GM21381 (cell line): ENCODE measurements at regions not wholly inside any gene's neighbourhood (a gene's known extent, or its start where the extent isn't known, plus 50 kb on each side); places are given as distances from the start of the nearest gene placed in this dataset.
A peak's percentile ranks its signal among the peaks of the same experiment; 100 is the strongest.

ENCODE experiments used
- ATAC-seq: cut with Tn5 transposase; IDR thresholded peaks from one replicate; pipeline ENCODE4 v1.9.1; 2021; ENCODE audit warnings: mild to moderate bottlenecking, moderate library complexity; ENCODE audit not compliant: unreplicated experiment

- ATAC-seq, result no peak
Observed at GRCh38 chr10:108899670-108900069, 1023.6 kb downstream of the XPNPEP1 start.

DNA sequence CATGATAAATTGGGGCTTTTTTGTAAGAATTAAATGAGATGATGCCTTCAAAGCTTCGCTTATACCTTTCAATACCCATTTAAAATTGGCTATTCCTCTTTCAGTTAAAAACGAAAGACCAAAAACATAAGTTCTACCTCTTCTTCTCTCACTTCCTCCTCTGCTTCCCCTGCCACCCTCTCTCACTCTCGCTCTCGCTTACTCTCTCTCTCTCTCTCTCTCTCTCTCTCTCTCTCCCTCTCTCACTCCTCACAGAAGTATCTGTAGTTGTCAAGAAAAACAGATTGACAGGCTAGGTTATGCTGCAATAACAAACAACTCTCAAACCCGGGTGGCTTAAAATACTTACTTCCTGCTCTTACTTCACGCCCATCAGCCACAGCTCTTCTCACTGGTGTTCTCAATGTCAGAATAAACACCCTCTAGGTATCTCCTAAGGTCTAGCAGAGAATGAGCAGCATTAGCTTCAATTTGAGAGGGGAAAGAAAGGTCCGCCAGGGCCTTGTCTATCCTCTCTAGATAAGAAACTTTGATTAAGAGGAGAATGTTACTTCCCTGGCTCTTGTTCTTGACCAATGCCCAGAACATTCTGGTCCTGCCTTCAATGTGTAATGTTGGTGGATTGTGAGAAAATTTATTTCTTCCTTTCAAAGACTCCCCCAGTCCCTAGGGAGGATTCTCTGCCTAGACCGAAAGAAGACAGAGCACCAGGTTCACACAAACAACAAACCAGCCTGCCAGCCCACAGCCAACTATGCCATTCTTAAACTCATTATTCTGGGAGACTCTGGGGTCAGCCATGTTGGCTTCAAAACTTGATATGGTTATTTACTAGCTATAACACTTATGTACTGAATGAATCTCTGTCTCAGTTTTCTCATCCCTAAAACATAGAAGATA is 1028.7 kb downstream of the XPNPEP1 start:
- peak; percentile 87 for ATAC-seq

DNA sequence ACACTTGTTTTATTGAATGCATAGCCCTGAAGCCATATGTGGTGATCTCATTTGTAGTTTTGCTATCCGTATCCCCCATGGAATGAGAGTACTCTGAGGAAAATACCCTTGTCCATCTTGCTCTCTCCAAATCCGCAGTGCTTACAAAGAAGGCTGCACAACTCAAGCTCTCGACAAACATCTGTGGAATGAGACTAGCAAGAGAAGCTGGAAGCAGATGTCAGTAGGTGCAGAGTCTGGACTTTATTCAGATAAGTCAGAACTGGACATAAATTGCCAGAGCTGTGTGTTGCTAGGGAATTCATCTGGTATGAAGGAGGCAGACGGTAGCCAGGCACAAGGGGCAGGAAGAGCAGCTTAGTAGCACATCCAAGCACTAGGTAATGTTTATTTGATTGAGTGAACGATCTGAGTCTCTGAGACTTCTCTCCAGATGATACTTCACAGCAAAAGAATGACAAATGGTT is 1046.2 kb downstream of the XPNPEP1 start:
- no peak for ATAC-seq

- peak; percentile 68 for ATAC-seq
Observed at GRCh38 chr10:108872854-108873253, 1050.5 kb downstream of the XPNPEP1 start.

- ATAC-seq, result no peak
Observed at GRCh38 chr10:108868881-108869280, 1054.4 kb downstream of the XPNPEP1 start.

DNA sequence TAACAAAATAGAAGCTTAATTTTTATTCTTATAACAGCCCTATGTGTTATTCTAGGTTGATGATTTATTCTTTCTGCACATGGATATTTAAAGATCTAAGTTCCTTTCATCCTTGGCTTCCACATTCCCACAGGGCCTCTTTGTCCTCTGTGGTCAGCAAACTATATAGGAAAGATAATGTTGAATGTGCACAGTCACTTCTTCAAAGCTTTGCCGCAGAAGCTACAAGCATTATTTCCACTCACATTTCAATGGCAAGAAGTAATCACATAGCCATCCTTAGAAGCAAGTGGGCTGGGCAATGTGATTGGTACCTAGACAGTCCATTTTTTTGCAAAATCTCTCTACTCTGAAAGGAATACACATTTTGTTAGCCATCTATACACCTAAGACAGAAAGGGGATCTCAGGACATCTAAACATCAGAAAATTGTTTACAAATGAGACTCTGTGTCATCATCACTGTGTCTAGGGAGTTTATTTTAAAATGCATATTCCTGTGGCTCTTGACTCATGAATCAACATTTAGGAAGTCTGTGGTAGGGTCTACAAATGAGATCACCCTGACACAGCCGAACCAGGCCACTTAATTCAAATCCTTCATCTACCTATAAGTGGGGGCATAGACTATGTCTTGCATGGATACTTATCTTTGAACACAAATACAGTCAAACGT is 1060.5 kb downstream of the XPNPEP1 start:
- no peak for ATAC-seq

DNA sequence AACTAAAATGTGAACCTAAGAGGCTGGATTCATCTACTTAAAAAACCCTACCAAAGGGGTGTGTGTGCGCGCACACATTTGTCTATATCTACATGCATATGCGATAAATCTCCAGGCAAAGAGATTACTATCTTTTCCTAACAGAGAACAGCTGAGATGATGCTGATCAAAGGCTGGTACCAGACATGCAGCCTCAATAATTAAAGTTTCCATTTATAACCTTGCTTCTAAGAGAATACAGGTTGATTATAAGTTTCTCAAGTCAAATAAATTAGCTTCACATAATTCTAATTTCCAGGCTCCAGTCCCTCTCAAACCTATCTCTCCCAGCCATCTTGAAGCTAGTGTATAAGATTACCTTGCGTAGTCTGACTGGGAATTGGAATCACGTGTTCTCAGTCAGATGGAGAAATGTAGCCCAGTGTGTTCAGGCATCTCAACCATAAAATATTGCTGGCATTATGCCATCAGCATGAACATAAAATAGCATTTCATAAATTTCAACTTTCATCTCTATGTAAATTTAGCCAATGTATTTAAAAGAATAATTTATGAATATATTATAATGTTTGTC is 1062.0 kb downstream of the XPNPEP1 start:
- no peak for ATAC-seq

GRCh38 chr10:108852211-108852610 is 1071.1 kb downstream of the XPNPEP1 start:
- peak; percentile 66 for ATAC-seq

DNA sequence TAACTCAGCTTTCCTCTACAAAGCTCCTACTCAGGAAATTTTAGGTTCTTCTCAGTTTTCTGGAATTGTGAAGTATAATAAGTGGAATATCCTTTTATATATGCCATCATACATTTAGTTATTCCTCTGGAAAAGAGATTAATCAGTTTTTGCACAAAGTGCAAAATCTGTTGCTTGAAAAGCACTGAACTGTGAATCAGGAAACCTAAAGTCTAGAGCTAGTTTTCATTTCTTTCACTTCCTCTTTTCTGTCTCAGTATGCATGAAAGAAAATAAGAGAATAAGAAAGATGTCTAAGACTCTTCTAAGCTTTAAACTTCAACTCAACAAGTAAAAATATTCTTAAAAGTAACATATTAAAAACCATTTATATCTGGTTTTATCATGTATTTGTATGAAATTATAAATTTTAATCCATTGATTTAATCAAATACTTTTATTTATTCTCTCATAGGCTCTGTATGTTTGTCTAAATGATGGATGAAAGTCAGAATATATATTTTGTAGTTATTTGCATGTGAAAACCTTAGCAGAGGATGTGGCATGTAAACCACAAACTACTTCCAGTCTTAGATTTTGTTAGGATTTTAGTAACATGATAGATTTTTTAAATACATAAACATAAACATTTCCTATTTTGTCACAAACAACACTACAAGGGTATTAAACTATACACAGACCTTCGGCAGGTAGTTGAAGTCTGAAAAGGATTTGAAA is 1073.0 kb downstream of the XPNPEP1 start:
- ATAC-seq, result peak; percentile 87

DNA sequence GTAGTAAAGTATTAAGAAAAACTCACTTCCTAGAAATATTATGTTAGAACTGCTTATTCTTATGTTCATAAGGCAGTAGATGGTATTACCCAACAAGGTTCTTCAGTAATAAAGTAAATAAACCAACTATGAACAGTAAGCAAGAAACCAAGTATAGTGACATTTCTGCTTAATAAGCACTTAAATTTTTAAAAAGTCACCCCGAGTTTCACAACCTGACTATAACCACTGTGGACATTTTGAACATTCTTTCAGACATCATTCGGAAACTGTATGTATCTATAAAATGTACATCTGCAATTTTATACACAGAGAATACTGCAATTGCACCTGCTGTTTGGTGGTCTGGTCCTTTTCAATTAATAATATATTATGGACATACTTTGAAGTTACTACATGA is 1073.6 kb downstream of the XPNPEP1 start:
- peak; percentile 18 for ATAC-seq

- no peak for ATAC-seq
Observed at GRCh38 chr10:108849186-108849585, 1074.1 kb downstream of the XPNPEP1 start.

DNA sequence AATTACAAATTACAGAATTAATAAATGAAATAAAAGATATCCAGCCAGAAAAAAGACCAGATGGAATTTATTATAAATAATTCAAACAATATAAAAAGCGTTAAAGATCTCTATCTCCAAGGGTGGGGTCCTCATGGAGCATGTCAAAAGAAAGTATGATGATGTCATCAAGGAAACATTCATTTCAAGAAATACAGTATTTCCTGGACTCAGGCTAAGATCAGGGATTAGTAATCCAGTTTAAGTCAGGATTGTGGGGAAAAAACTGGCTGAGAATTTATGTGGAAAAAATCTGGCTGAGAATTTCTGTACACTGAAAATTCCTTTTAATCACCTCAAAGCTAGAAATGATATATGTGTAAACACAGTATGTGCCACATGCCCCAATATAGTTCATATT is 1075.3 kb downstream of the XPNPEP1 start:
- no peak for ATAC-seq

DNA sequence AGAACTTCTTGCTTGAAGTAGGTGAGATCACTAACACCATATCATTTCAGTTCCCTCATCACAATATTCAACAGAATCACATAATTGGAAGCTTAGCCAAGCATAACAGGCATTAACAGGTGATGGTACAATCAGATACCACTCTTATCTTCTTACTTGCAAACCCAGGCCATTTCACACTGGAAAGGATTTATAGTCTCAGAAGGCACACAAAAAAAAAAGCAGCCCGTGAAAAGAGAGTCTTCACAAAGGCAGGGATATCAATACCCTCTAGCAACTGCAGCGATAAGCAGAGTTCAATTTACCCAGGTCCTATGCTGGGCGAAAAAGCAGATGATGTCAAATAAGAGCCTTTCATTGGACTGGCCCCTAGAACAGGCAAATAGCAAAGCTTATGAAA is 1082.4 kb downstream of the XPNPEP1 start:
- ATAC-seq, result no peak

DNA sequence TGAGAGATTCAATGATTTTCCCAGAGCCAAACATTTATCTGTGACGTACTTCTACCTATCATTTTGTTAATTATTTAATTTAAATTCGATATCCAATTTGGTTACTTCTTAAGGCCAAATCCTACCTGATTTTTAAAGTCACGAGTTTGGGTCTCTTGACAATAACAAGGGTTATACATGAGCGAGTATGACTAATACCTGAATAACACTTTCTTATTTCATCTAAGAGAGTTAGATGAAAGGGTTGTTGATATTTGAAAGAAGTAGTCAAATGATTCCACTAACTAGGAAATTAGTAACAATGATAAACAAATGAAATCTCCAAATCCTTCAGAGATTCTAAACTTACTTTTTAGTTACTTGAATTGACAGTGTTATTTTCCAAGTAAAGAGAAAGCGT is 1086.9 kb downstream of the XPNPEP1 start:
- ATAC-seq, result no peak

GRCh38 chr10:108822026-108822425 is 1101.3 kb downstream of the XPNPEP1 start:
- ATAC-seq, result no peak

GRCh38 chr10:108819302-108819701 is 1104.0 kb downstream of the XPNPEP1 start:
- no peak for ATAC-seq

- no peak for ATAC-seq
Observed at GRCh38 chr10:108817584-108817983, 1105.7 kb downstream of the XPNPEP1 start.

DNA sequence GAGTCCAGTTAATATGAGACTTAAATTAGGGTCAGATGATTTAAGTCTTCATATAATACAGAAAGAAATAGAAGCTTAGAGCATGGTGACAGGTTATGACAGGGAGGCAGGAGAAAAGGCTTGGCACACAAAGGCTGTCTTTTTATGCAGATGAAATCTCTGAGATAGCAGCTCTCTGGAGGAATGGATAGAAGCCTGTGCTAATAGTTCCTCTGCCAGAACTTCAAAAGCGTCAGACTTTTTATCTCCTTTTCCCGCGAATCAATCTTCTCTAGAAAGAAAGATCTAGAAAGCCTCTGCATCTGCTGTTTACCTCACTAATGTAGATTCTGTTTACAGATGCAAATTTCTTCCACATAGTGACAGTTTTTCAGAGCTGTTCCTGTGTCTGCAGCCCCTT is 1106.2 kb downstream of the XPNPEP1 start:
- no peak for ATAC-seq

DNA sequence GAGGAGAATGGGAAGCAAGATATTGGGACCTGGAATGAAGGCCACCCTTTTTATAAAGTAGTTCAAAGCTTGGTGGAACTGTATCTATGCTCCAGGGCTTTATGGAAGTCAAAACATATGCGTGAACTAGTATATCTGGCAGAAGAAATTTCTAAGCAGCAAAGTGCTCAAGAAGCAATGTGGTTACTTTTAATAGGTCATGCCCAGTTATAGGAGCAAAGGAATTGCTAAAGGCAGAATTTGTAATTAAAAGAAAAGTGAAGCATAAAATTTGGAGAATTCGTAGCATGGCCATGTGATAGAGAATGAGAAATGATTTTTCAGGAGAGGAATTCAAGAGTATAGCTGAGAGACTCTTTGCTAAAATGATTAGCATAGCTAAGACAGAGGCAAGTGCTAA is 1110.4 kb downstream of the XPNPEP1 start:
- ATAC-seq, result no peak

DNA sequence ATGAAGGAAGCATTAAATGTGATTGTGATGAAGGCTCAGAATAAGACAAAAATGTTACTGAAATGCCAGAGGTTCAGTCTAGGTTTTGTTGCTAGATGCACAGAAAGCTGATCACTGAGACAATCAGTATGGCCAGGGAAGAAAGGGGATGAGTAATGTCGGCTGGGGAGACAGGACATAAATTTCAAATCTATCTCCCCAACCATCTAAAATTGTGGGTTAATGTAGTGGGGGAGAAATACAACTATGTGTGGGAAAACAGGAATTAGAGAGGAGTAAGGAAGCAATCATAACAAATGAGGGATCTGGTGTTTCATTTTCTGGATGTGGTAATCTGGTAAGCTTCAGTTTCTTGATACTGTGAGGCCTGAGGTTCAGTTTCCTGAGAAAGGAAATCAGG is 1111.0 kb downstream of the XPNPEP1 start:
- ATAC-seq, result no peak

- ATAC-seq, result no peak
Observed at GRCh38 chr10:108808228-108808627, 1115.1 kb downstream of the XPNPEP1 start.
